Adipocyte (in vitro differentiated cells): ENCODE measurements at regions not wholly inside any gene's neighbourhood (a gene's known extent, or its start where the extent isn't known, plus 50 kb on each side); places are given as distances from the start of the nearest gene placed in this dataset.

Source experiments
- DNase-seq: peaks from one replicate; pipeline ENCODE4 v3.0.0-alpha.2; 2015; ENCODE audit warnings: low read depth
- H3K27me3 ChIP-seq: replicated peaks from 2 replicates; pipeline ENCODE4 v1.7.0; 2013; ENCODE audit warnings: mild to moderate bottlenecking, low read length, moderate library complexity; ENCODE audit not compliant: control insufficient read depth, insufficient read depth
- H3K36me3 ChIP-seq: 2 replicates; pipeline ENCODE4 v1.7.0; 2013; ENCODE audit warnings: low read length, mild to moderate bottlenecking, moderate library complexity; ENCODE audit not compliant: control insufficient read depth, insufficient read depth, severe bottlenecking
- H3K4me1 ChIP-seq: 2 replicates; pipeline ENCODE4 v1.7.0; 2013; ENCODE audit warnings: mild to moderate bottlenecking, low read length, moderate library complexity; ENCODE audit not compliant: control insufficient read depth, insufficient read depth
- H3K4me3 ChIP-seq: 2 replicates; pipeline ENCODE4 v1.7.0; 2013; ENCODE audit warnings: mild to moderate bottlenecking, low read length, moderate library complexity
- H3K9ac ChIP-seq: 2 replicates; pipeline ENCODE4 v1.7.0; 2013; ENCODE audit warnings: mild to moderate bottlenecking, low read length, moderate library complexity
- H3K9me3 ChIP-seq: 2 replicates; pipeline ENCODE4 v1.7.0; 2013; ENCODE audit warnings: mild to moderate bottlenecking, low read length, moderate library complexity; ENCODE audit not compliant: control insufficient read depth

- no peaks in the 10 kb centered on the region for H3K4me1 ChIP-seq
- H3K27me3 ChIP-seq: peaks cover 3% of the 10 kb centered on the region
- H3K9ac ChIP-seq: no peak overlapping the region
- no peak overlapping the region for H3K4me3 ChIP-seq
- DNase-seq: no peak
- H3K36me3 ChIP-seq: no peaks in the 10 kb centered on the region
- H3K9me3 ChIP-seq: no peaks in the 10 kb centered on the region
Observed at GRCh38 chr22:49169074-49169744, 658.5 kb downstream of the BRD1 start.

- Histone ChIP-seq H3K9ac (no peak overlapping the region), H3K27me3 (peaks cover 3% of the 10 kb centered on the region), H3K4me3 (no peak overlapping the region), H3K36me3 (no peaks in the 10 kb centered on the region), H3K9me3 (no peaks in the 10 kb centered on the region), H3K4me1 (no peaks in the 10 kb centered on the region)
- no peak for DNase-seq
Observed at GRCh38 chr22:49168219-49168813, 659.4 kb downstream of the BRD1 start.

- no peaks in the 10 kb centered on the region for H3K4me1 ChIP-seq
- H3K36me3 ChIP-seq: no peaks in the 10 kb centered on the region
- H3K9ac ChIP-seq: no peak overlapping the region
- H3K4me3 ChIP-seq: no peak overlapping the region
- no peaks in the 10 kb centered on the region for H3K9me3 ChIP-seq
- DNase-seq: no peak
- peaks cover 3% of the 10 kb centered on the region for H3K27me3 ChIP-seq
Observed at GRCh38 chr22:49166746-49167145, 660.9 kb downstream of the BRD1 start.

GRCh38 chr22:49166211-49166610, 661.5 kb downstream of the BRD1 start:
- Histone ChIP-seq H3K36me3 (no peaks in the 10 kb centered on the region), H3K27me3 (peaks cover 3% of the 10 kb centered on the region)

GRCh38 chr22:49164773-49165320, 662.8 kb downstream of the BRD1 start:
- no peak for DNase-seq
- no peaks in the 10 kb centered on the region for H3K36me3 ChIP-seq
- H3K4me1 ChIP-seq: no peaks in the 10 kb centered on the region
- no peak overlapping the region for H3K4me3 ChIP-seq
- no peaks in the 10 kb centered on the region for H3K9me3 ChIP-seq
- H3K9ac ChIP-seq: no peak overlapping the region
- peaks cover 3% of the 10 kb centered on the region for H3K27me3 ChIP-seq

More at GRCh38 chr22:49166211-49166610, 661.5 kb downstream of the BRD1 start:
- no peak for DNase-seq
- H3K4me3 ChIP-seq: no peak overlapping the region
- no peak overlapping the region for H3K9ac ChIP-seq
- H3K9me3 ChIP-seq: no peaks in the 10 kb centered on the region
- no peaks in the 10 kb centered on the region for H3K4me1 ChIP-seq

GRCh38 chr22:49163960-49164690, 663.5 kb downstream of the BRD1 start:
- peaks cover 8% of the 10 kb centered on the region for H3K27me3 ChIP-seq
- H3K4me1 ChIP-seq: no peaks in the 10 kb centered on the region
- H3K9me3 ChIP-seq: no peaks in the 10 kb centered on the region
- no peak for DNase-seq
- no peak overlapping the region for H3K9ac ChIP-seq
- no peaks in the 10 kb centered on the region for H3K36me3 ChIP-seq
- no peak overlapping the region for H3K4me3 ChIP-seq

- DNase-seq: no peak
- Histone ChIP-seq H3K9me3 (no peaks in the 10 kb centered on the region), H3K4me3 (no peak overlapping the region), H3K27me3 (peaks cover 8% of the 10 kb centered on the region), H3K36me3 (no peaks in the 10 kb centered on the region), H3K4me1 (no peaks in the 10 kb centered on the region), H3K9ac (no peak overlapping the region)
Observed at GRCh38 chr22:49163258-49163959, 664.3 kb downstream of the BRD1 start.

- H3K4me3 ChIP-seq: no peak overlapping the region
- no peaks in the 10 kb centered on the region for H3K4me1 ChIP-seq
- no peak for DNase-seq
- no peaks in the 10 kb centered on the region for H3K36me3 ChIP-seq
- no peaks in the 10 kb centered on the region for H3K9me3 ChIP-seq
- peaks cover 8% of the 10 kb centered on the region for H3K27me3 ChIP-seq
- H3K9ac ChIP-seq: no peak overlapping the region
Observed at GRCh38 chr22:49162841-49163240, 664.8 kb downstream of the BRD1 start.

GRCh38 chr22:49161002-49161850, 666.4 kb downstream of the BRD1 start:
- H3K36me3 ChIP-seq: no peaks in the 10 kb centered on the region
- H3K4me3 ChIP-seq: no peak overlapping the region
- DNase-seq: no peak
- no peaks in the 10 kb centered on the region for H3K4me1 ChIP-seq
- H3K27me3 ChIP-seq: peaks cover 13% of the 10 kb centered on the region
- no peak overlapping the region for H3K9ac ChIP-seq
- no peaks in the 10 kb centered on the region for H3K9me3 ChIP-seq

GRCh38 chr22:49160261-49161001, 667.2 kb downstream of the BRD1 start:
- Histone ChIP-seq H3K9me3 (no peaks in the 10 kb centered on the region), H3K36me3 (no peaks in the 10 kb centered on the region), H3K27me3 (peaks cover 11% of the 10 kb centered on the region), H3K9ac (no peak overlapping the region), H3K4me3 (no peak overlapping the region), H3K4me1 (no peaks in the 10 kb centered on the region)
- no peak for DNase-seq
